Astrocyte of the hippocampus (primary cell): ENCODE measurements at regions not wholly inside any gene's neighbourhood (a gene's known extent, or its start where the extent isn't known, plus 50 kb on each side); places are given as distances from the start of the nearest gene placed in this dataset.

Source experiments
- DNase-seq: peaks from one replicate; pipeline ENCODE4 v3.0.0; 2011; ENCODE audit warnings: low read depth, low spot score

DNA sequence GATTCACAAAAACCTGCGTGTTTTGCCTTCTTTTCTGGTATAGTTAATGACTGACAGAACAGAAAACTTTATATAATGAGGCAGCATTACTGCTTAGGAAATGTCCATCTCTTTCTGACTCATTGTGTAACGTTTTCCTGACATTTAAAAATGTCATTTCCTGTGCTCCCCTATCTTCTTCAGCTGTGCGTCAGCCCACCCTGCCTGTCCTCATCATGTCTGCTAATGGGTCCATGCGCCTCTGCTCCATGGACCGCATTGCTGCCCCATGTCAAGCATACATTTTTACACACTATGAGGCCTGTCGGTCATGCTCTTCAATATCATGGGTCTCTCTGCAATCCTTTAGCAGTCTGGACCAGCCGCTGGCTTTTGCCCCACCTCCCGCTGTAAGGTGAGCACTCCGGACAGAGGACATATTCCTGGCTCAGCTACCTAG, 234.3 kb downstream of the CDCA7 start:
- DNase-seq, result no peak

DNA sequence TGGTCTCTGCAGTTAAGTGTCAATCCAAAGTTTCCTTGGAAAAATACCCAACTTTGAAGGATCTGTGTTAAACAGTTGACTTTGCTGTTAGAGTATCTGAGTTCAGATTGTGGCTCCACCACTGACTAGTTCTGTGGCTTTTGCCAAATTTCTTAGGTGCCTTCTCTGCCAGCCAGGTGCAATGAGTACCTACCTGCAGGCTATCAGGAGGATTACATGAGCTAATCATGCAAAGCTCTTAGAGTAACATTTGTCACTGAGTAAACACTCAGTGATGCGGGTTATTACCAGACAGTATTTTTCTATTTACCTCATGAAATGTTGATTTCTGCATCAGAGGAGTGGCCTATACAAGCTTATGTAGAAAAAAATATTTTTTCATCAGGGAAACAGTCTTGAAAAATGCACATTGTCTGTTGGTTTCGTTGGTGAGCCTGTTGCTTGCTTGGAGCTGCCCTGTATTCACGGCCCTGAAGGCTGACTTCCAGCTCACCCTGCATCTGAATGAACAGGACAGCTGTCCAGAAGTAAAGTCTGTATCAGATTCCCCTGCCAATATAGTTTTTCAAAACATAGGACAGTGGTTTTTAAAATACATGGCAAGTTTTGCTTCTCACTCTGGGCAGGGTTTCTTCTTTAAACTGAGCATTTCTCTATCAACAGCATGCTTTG, 235.1 kb downstream of the CDCA7 start:
- DNase-seq, result peak; percentile 20

DNA sequence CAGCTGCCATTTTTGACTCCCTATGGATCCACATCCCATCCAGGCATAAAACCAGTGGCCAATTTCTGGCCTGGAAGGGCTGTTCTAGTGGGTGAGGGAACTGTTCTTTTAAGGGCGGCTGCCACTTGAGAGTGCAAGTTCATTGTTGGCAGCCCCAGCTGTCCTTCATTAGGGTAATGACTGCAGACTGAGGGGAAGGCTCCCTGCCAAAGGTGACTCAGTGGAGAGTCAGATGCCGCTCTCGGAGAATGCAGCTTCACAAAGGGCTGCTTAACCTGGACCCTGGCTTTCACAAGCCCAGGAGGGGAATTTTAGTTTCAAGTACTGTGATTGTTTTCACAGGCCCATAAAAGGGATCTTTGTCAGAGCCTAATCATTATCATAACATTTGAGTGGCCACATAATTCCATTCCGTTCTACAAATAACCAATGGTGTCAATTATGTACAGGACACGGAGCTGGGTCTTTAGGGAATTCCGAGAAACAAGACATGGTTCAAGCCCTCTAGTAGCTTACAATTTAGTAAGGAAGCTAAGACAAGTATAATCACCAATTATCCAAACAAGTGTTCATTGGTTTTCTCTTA, 235.7 kb downstream of the CDCA7 start:
- DNase-seq, result peak; percentile 99

DNA sequence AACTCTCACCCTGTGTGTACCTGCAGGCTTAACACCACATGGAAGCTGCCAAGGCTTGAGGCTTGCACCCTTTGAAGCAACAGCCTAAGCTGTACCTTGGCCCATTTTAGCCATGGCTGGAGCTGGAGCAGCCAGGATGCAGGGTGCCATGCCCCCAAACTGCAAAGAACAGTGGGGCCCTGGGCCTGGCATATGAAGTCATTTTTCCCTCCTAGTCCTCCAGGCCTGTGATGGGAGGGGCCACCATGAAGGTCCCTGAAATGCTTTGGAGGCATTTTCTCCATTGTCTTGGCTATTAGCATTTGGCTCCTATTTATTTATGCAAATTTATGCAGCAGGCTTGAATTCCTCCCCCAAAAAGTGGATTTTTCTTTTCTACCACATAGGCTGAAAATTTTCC, 238.4 kb downstream of the CDCA7 start:
- DNase-seq, result no peak

DNA sequence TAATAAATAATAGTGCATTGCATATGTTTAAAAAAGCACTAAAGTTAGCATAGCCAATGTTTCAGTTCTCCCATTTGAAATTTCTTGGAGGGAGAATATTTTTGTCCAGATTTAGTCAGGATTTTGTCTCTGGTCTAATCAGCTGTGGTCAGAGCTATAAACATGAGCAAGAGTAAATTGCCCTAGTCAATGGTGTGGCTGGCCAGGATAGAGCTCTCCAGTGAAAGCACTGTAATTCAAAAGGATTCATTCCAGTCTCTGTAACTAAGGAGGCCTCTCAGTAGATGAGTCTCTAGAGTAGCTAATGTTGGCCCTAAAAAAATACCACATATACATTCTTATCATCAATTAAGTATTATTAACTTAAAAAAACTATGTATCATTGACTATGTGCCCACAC, 241.6 kb downstream of the CDCA7 start:
- peak; percentile 23 for DNase-seq

DNA sequence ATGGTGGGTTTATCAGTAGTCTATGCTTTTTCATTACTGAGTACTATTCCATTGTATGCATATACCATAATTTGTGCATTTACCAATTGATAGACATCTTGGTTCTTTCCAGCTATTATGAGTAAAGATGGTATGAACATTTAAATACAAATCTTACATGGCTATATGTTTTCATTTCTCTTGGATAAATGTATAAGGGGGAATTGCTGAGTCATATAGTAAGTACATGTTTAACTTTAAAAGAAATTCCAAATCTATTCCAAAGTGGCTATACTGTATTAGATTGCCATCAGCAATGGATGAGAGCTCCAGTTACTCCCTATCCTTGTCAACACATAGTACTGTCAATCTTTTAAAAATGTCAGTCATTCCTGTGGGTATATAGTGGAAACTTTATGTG, 243.9 kb downstream of the CDCA7 start:
- DNase-seq, result no peak

DNA sequence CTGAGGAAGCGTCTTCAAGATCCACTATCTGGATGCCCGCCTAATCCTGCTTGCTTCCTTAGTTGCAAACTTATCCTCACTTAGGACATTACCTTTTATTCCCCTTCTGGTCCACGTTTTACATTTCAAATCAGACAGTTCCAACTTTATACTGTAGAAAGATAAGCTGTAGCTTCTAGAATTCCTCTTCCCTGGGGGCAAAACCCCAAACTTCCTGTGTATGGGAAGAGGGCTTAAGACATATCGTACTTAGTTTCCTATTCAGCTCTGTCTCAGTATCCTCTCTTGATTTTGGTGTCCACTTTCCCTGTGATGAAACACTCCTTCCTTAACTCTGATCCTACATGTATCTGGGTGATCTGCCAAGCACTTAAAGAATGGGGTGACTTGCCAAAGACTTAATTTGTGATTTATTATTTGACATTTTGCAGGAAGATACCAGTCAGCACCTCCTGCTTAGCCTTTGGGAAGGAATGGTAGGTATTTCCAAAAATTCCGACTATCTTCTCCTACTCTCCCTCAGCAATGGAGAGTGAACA, 245.2 kb downstream of the CDCA7 start:
- DNase-seq, result no peak

DNA sequence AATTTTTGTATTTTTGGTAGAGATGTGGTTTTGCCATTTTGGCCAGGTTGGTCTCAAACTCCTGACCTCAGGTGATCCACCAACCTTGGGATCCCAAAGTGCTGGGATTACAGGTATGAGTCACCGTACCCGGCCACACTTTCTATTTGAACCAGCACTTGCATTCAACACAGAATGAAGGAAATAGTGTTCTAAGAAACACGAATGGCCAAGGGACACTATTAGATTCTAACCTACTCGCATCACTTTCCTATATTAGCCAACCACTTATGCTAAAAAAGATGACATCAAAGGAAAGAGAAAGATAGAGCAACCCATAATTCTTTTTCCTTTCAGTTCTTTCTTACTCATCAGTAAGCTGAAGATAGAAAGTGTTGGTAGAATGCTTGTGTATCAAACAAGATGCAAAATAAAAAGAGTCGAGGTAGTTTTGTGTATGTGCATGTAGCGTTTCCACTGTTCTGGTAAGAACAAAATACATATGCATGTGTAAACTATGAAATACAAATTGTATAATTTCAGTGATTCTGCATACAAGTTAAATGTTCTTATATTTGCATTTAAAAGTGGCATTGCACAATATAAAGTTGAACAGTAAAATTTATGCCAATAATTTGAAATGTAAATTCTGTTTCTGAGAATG, 247.6 kb downstream of the CDCA7 start:
- DNase-seq, result no peak

DNA sequence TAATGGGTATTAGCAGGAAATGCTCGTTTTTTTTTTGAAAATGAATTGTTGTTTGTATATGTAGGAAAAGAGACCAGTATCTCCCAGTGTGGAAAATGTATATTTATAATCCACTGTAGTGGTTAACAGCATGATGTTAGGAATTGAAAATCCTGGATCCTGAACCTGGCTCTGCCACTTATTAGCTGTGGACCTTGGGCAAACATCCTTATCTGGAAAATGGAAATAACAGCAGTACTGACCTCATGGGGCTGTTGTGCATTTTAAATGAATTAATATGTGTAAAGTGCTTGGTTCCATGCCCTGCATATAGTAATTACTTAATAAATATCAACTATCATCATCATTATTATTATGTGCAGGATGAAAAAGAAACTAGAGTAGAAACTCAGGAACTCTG, 251.3 kb downstream of the CDCA7 start:
- DNase-seq, result no peak

DNA sequence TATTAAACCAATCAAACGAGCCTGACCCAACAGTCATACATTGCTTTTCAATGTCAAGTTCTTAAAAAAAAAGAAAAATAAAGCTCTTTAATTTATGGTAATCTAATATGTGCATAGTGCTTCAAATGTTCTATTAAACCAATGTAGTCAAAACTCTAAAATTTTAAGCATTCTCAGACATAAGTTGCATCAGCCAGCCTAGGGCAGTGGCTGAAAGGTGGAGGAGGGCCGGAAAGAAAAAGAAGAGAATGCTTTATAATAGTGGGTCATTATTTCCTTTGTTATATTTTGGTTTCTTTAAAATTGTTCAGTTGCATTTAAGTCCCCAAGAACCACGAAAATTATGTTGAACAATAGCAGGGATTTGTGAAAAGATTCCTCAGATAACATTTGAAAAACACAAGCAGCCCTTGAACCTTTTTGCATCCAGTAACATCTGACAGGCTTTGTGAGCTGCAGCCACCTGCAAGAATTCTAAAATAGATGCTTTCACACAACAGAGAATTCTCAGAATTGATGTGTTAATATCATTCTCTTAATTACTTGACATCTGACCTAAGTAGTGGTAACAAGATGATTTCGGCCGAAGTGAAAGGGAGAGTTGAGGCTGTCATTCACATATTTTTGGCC, 252.1 kb downstream of the CDCA7 start:
- DNase-seq, result no peak

DNA sequence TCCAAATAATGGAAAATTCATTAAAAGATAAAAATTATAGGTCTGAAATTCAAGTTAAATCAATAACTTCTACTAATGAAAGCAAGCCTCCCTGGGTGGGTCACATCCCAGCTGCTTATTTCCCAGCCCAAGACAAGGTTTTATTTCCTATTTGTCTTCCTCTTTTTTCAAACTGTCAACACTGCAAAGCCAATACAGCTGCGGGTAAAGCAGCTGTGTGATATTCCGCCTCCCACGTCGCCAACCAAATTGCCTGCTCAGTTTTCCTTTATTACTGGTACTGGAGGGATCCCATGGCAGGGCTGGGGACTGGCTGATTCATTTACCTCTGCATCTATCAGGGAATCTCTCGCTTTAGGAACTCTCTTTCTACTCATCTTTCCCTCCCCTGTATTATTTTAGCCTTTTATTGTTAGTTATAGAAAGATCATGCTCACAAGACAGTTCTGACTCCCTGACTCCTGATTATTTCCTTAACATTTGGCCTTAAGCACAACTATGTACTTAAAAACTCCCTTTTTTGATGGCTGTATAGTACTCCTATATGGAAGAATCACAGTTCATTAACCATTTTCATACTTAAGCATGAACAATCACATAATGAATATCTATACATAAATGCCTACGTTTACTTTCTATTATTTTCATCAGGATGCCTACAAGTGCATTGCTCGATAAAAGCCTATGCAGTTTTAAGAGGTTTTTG, 253.1 kb downstream of the CDCA7 start:
- no peak for DNase-seq

DNA sequence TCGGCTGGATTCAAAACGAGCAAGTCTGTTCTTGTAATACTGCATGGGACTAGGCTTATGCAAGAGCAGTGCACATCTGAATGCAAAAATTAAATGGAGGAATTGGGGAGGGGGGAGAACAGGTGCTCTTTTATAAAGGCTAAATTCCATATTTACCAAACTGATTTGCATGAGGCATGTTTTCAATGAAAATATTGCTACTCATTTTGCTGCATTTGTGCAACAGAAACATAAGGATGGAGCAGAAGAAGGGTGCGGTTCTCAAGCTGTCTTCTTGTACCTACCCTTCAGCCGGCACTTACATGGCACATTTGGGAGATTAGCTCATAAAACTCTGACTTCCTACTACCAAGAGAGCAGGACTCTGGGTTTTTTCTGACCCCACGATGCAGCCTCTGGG, 256.4 kb downstream of the CDCA7 start:
- no peak for DNase-seq

DNA sequence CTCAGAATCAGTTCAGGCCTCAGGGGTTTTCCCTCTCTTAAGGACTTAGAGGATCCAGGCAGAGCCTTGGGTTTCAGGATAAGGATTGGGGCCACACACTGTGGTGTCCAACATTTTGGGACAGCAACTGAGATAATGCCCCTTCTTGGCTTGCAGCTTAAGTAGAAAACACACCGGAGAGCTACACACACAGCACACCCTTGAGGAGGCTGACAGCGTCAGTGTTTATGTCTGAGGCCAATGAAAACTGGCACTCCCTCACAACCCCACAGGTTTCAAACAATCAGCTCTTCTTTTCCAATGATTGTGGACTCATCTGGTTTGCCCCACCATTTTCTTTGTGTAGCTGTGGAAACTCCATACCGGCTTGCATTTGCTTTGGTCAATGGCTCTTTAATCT, 257.7 kb downstream of the CDCA7 start:
- no peak for DNase-seq

DNA sequence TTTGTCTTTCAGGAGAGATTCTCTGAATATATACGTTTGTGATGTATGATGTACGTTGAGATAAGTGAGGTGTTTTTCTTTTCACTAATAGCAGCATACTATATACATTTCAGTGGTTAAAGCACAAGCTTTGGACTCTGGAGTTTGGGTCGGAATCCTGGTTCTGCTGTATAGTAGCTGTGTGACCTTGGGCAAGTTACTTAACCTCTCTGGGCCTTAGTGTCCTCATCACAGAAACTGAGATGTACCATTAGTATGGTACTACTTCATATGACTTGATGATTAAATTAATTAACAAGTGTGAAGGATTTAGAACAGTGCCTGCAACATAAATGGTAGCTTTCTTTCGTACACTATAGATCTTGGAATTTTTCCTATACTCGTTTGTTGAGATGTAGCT, 258.7 kb downstream of the CDCA7 start:
- DNase-seq, result no peak

DNA sequence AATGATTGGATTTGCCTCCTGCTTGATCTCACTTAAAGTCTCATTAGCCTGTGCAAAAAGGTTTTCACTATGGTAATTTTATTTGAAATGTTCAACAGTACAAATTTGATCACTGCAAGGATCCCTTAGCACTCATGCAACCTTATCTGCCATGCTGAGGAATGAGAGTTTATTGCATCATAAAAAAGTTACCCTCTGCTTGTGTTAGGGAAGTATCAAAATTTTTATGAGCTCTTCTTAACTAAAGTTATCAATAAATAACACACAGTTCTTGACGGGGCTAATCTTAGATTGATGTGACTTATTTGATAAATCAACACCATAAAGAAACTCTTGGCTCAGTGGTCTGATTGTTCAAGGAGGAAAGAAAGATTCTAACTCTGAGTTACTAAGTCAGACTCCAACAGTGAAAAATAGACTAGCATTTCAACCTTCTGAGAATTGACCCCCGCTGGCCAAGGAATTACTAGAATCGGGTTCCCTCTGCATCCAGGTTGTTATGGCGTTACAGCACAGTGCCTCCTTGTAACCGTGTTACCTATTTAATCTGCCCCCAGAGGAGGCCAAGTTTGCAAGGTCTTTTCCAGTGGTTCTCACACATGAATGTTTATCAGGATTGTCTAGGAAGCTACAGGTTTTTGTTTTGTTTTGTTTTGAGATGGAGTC, 259.7 kb downstream of the CDCA7 start:
- DNase-seq, result no peak

DNA sequence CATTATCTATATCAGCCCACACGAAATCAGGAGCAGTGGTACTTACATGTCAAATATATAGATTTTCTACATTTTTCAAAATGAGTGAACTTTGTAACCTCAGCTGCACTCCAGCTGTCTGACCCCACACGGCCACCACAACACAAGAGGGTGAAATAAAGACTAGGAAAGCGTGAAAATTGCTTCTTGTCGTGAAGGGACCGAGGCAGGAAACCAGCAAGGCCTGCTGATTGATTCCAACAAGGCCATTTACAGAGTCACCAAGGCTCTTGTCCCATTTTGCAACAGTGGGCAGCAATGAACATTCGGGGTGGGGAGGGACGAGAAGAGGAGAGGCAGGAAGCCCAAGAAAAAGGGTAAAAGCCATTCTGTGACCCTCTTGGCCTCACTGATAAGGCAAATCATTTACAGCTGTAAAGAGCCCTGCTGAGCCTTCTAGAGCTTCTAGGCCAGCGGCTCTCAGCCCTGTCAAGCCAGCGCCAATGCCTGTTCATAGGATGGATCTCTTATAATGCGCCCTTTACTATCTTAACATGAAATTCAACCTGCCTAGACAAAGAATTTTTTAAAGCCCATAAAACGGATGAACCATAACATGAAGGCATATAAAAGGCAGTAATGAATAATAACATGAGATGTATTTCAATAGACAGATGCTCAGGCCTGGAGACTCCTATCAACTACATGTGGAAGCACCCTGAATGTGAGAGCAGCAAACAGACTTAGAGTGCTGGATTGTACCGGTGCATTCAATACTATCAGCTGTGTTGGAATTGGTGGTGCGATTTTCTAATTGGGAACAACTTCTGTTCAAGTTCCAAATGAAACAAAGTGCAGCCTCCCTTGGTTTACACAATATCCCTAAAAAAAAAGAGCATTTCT, 269.0 kb downstream of the CDCA7 start:
- no peak for DNase-seq

DNA sequence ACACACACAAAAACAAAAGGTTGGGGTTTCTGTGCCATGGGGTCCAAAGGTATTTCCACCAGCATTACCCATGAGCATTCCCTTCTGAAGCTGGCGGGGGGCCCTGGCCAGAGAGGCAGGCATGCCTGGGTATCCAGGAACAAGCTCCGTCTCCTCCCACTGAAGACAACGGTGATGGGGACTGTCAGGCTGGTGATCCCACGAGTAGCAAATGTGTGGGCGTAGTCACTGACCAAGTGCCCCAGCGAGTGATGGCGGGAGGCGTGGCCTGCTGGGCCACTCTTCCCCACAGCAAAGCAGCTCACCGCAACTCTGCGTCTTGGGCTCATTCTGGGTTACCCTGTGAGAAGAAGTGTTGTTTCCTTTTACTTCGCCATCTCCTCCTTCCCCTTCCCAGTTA, 270.6 kb downstream of the CDCA7 start:
- no peak for DNase-seq

DNA sequence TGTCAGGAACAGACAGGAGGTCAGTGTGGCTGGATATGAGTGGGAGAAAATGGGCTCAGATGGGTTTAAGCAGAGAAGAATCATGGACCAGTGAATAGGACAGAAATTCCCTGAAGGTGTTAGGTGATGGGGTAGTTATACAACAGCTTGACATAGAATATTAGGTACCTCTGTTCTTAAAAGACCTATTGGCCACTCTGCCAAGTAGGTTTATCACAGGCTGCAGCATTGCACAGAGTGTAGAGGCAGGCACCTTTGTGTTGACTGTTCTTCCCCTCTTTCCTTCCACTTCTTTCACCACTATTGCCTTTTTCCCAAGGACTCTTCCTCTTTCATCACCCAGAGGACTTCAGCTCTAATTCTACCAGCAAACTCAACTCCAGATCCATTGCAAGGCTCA, 274.4 kb downstream of the CDCA7 start:
- DNase-seq, result no peak

DNA sequence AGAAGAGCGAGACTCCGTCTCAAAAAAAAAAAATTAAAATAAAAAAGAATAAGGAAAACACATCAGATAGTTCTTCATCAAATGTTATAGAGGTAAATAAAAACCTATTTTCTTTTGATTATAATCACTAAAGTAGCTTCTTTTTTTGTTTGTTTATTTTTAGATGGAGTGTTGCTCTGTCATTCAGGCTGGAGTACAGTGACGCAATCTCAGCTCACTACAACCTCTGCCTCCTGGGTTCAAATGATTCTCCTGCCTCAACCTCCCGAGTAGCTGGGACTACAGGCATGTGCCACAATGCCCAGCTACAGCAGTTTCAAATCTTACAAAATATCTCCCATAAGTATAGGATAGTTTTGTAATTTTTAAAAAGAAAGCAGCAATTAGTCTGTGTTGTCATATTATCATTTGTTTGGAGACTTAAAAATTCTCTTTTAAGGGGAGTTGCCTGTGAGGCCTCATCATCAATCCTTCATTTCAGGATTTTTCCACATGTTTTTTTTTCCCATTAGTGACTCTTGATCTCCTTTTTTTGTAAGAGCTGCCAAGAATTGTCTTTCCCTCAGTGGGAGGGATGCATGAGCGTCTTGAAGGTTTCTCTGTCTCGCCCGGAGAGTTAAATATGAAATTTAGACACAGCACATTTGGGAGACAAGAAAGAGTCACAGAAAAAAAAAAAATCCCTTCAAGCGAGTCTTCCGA, 275.9 kb downstream of the CDCA7 start:
- no peak for DNase-seq

DNA sequence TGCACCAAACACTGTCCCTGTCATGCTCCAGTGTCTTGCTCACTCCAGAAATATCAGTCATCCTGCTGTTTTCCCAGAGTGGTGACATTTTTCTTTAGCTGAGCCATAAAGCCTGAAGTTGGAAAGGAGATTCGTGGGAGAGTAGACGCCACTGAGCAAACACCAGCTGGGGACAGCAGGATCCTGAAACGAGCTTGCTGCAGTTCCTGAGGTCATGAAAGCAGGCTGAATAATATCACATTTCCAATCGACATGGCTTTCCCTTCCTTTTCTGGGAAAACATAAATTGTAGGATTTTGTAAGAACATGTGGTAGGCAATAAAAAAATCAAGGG, 276.4 kb downstream of the CDCA7 start:
- DNase-seq, result no peak
